GM10266 (cell line): ENCODE measurements at regions not wholly inside any gene's neighbourhood (a gene's known extent, or its start where the extent isn't known, plus 50 kb on each side); places are given as distances from the start of the nearest gene placed in this dataset.
A peak's percentile ranks its signal among the peaks of the same experiment; 100 is the strongest.
"Not testable (repeated sequence)": the region's sequence is repeated elsewhere in the genome, so short reads cannot be mapped to it uniquely, and the experiment has no call there.

Source experiments
- DNase-seq: peaks from one replicate; pipeline ENCODE4 v3.0.0; 2012; ENCODE audit errors: extremely low spot score
- CTCF ChIP-seq: IDR thresholded peaks from 2 replicates; pipeline ENCODE4 v1.5.1; 2012; ENCODE audit warnings: mild to moderate bottlenecking, low read depth; ENCODE audit not compliant: control insufficient read depth, insufficient read depth; ENCODE audit errors: missing control alignments

DNA sequence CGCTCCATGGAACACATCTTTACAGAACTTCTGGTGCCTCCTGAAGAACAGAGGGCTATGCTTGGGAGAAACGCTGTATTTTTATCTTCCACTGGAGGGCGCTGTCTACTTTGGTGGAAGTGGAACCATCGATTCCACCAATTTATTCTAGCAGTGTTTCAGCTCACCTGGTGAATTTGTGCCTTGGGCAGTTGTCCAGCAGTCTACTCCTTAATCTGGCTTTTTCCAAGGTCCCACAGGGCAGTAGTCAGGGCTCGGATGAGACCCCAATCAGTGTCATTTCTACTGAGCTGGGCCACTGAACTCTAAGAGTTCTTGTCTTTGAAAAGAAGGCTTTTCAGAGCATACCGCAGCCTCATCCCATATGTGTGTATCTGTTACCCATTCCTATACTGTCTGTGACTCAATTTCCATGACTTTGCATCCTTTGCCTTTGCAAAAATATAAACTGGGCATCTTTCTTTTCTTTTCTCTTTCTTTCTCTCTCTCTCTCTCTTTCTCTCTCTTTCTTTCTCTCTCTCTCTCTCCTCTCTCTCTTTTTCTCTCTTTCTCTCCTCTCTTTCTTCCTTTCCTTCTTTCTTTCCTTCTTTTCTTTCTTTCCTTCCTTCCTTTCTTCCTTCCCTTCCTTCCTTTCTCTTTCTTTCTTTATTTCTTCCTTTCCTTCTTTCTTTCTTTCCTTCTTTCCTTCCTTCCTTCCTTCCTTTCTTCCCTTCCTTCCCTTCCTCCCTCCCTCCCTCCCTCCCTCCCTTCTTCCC lies 138.4 kb upstream of the ZNF618 start:
- peak; percentile 32 for DNase-seq
- TF ChIP-seq CTCF, result peak; percentile 67

DNA sequence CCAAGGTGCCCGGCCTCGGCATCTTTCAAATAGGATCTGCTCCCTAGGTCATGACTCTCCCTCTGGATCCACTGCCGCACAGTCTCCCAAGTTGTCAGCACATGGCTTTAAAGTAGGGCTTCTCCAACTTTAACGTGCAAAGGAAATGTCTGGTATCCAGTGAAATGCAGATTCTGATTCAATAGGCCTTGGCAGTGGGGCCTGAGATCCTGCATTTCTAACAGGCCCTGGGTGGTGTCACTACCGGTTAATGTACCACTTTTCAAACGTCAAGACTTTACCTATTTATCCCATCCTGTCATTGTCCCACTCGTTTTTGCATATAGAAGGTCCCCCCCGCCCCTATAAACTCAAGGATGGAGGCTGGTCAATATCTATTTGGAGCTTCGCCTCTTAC lies 137.6 kb upstream of the ZNF618 start:
- no peak for DNase-seq
- TF ChIP-seq CTCF, result no peak

DNA sequence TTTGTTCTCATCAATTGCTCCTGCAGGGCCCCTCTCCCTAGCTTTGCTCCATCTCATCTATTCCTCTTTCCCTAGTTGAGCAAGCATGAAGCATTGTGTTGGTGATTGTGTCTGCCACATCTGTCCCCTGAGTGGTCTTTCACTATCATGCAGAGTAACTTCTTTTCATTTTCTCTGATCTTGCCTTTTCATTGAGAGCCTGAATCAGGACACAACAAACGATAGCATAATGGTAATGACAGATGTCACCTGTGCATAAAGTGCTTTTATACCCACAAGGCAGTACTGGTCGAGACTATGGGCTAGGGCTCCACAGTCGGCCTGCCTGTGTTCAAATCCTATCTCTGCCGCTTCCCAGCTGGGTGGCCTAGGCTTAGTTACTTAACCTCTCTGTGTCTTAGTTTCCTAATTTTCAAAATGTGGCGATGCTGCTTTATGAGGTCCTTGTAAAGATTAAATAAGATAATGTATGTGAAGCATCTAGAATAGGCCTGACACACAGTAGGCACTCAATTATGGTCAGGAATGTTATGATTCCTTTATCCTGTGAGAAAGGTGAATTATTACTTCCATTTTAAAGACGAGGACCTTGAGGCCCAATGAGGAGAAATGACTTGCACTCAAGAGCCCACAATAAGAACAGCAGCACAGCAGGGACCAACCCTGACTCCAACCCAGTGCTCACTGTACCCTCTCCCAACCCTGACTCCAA lies 137.1 kb upstream of the ZNF618 start:
- DNase-seq, result no peak
- no peak for TF ChIP-seq CTCF

DNA sequence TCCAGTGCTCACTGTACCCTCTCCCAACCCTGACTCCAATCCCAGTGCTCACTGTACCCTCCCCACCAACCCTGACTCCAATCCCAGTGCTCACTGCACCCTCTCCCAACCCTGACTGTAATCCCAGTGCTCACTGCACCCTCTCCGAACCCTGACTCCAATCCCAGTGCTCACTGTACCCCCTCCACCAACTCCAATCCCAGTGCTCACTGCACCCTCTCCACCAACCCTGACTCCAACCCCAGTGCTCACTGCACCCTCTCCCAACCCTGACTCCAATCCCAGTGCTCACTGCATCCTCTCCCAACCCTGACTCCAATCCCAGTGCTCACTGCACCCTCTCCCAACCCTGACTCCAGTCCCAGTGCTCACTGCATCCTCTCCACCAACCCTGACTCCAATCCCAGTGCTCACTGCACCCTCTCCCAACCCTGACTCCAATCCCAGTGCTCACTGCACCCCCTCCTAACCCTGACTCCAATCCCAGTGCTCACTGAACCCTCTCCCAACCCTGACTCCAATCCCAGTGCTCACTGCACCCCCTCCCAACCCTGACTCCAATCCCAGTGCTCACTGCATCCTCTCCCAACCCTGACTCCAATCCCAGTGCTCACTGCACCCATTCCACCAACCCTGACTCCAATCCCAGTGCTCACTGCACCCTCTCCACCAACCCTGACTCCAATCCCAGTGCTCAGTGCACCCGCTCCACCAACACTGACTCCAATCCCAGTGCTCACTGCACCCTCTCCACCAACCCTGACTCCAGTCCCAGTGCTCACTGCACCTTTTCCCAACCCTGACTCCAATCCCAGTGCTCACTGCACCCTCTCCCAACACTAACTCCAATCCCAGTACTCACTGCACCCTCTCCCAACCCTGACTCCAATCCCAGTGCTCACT lies 136.3 kb upstream of the ZNF618 start:
- not testable (repeated sequence) for DNase-seq

GRCh38 chr9:113740508-113741500 lies 135.3 kb upstream of the ZNF618 start:
- DNase-seq, result not testable (repeated sequence)

- no peak for DNase-seq
- no peak for TF ChIP-seq CTCF
Observed at GRCh38 chr9:113741886-113742854, 133.9 kb upstream of the ZNF618 start.

DNA sequence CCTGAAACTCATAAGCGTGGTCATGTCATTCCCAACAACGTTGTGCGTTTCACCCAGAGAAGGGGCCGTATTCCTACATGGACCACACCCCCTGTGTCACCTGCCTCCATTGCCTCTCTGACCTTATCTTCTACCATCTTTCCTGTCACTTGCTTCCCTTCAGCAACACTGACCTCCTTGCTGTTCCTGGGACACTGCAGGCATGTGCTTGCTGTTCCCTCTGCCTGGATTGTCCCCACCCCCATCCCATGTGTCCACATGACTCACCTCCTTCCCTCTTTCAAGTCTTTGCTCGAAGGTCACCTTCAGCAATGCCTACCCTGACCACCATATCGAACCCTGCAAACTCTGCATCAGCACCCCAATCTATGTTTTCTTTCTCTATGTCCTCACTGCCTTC lies 133.2 kb upstream of the ZNF618 start:
- DNase-seq, result no peak
- no peak for TF ChIP-seq CTCF
